Inflammatory macrophage (primary cell): ENCODE measurements at regions not wholly inside any gene's neighbourhood (a gene's known extent, or its start where the extent isn't known, plus 50 kb on each side); places are given as distances from the start of the nearest gene placed in this dataset.
"Not testable (repeated sequence)": the region's sequence is repeated elsewhere in the genome, so short reads cannot be mapped to it uniquely, and the experiment has no call there.

Experiments
- DNase-seq, 2 donors: peaks; one replicate each; pipeline ENCODE4 v3.0.0-alpha.2; 2020 to 2022

- DNase-seq, result no peak
Measured at GRCh38 chr10:45515630-45516029, 141.6 kb downstream of the ALOX5 start.

- DNase-seq, result no peak
Measured at GRCh38 chr10:45514291-45515270, 140.6 kb downstream of the ALOX5 start.

- DNase-seq, result no peak
Measured at GRCh38 chr10:45513551-45513950, 139.5 kb downstream of the ALOX5 start.

GRCh38 chr10:45511926-45512325 lies 137.9 kb downstream of the ALOX5 start:
- DNase-seq, result not testable (repeated sequence)

GRCh38 chr10:45509491-45509890 lies 135.5 kb downstream of the ALOX5 start:
- DNase-seq, result no peak

GRCh38 chr10:45505311-45505710 lies 131.3 kb downstream of the ALOX5 start:
- DNase-seq, result no peak

GRCh38 chr10:45502458-45502857 lies 128.4 kb downstream of the ALOX5 start:
- no peak for DNase-seq

- no peak for DNase-seq
Measured at GRCh38 chr10:45501791-45502190, 127.8 kb downstream of the ALOX5 start.

- no peak for DNase-seq
Measured at GRCh38 chr10:45500798-45501197, 126.8 kb downstream of the ALOX5 start.

- DNase-seq, result no peak
Measured at GRCh38 chr10:45500304-45500703, 126.3 kb downstream of the ALOX5 start.

GRCh38 chr10:45495438-45496152 lies 121.6 kb downstream of the ALOX5 start:
- DNase-seq, result no peak
